GM12878 (cell line): ENCODE measurements at regions not wholly inside any gene's neighbourhood (a gene's known extent, or its start where the extent isn't known, plus 50 kb on each side); places are given as distances from the start of the nearest gene placed in this dataset.
A peak's percentile ranks its signal among the peaks of the same experiment; 100 is the strongest.

Experiments used
- JUNB ChIP-seq: IDR thresholded peaks from 2 replicates; pipeline ENCODE4 v1.6.1; 2016; ENCODE audit warnings: antibody characterized with exemption, mild to moderate bottlenecking
- POLR2A ChIP-seq: IDR thresholded peaks from 2 replicates; pipeline ENCODE4 v1.6.1; 2011; ENCODE audit warnings: low read depth, mild to moderate bottlenecking, low read length
- POLR2AphosphoS5 ChIP-seq: IDR thresholded peaks from 2 replicates; pipeline ENCODE4 v1.6.1; 2011; ENCODE audit warnings: mild to moderate bottlenecking, low read length, inconsistent platforms
- RAD51 ChIP-seq: fragments of 450-650 bp; IDR thresholded peaks from 2 replicates; pipeline ENCODE4 v1.6.1; 2016; ENCODE audit warnings: moderate library complexity, mild to moderate bottlenecking, inconsistent platforms
- TF ChIP-seq, protein P1 (sequence below), 3 experiments: IDR thresholded peaks in 2 of 3; conservative IDR thresholded peaks in 1 of 3; 2 replicates each; pipeline ENCODE4 v1.5.1; 2011; ENCODE audit warnings: low read depth in 3 of 3, low read length in 3 of 3, mild to moderate bottlenecking in 3 of 3, control low read depth in 2 of 3, moderate library complexity in 2 of 3, inconsistent platforms in 1 of 3, mixed read lengths in 1 of 3; ENCODE audit not compliant: control insufficient read depth in 2 of 3, insufficient read depth in 1 of 3; ENCODE audit errors: extremely low read depth in 1 of 3
- TF ChIP-seq, protein P2 (sequence below): IDR thresholded peaks from 2 replicates; pipeline ENCODE4 v1.6.1; 2011; ENCODE audit warnings: low read depth, mild to moderate bottlenecking, low read length, moderate library complexity, borderline replicate concordance; ENCODE audit errors: extremely low read depth
- TF ChIP-seq, protein P3 (sequence below): IDR thresholded peaks from 2 replicates; pipeline ENCODE4 v1.6.1; 2012; ENCODE audit warnings: improper control_type of control experiment, low read depth, low read length; ENCODE audit not compliant: insufficient replicate concordance
- TF ChIP-seq, protein P4 (sequence below): IDR thresholded peaks from 2 replicates; pipeline ENCODE4 v1.6.1; 2011; ENCODE audit warnings: borderline replicate concordance, low read depth, mild to moderate bottlenecking, moderate library complexity, low read length; ENCODE audit not compliant: insufficient read depth, poor library complexity, severe bottlenecking
- TF ChIP-seq, protein P5 (sequence below): fragments of 450-650 bp; IDR thresholded peaks from 2 replicates; pipeline ENCODE4 v1.6.1; 2017; ENCODE audit warnings: mild to moderate bottlenecking
- TF ChIP-seq, protein P6 (sequence below): fragments of 450-650 bp; IDR thresholded peaks from 2 replicates; pipeline ENCODE4 v1.6.1; 2018; ENCODE audit warnings: mild to moderate bottlenecking, low read depth, moderate library complexity; ENCODE audit not compliant: partially characterized antibody

DNA sequence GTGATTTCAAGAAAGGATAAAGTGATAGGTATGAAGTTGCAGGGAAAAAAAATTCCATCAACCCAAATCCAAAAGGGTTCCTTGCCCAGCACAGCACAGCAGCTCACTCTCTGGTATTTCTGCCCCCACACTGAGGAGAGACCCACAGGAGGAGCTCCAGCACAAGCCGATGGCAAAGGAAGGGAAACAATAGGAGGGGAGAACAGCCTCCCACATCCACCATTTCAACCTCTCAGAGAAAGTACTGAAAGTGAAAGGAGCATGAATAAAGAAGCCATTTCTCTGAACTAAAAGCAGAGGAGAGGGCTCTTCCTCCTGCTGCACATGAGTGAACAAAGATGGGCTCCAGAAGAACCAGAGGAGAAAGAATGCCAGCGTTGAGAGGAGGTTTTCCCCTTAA is 54.9 kb upstream of the ZSWIM6 start:
- TF ChIP-seq, protein P1, sequence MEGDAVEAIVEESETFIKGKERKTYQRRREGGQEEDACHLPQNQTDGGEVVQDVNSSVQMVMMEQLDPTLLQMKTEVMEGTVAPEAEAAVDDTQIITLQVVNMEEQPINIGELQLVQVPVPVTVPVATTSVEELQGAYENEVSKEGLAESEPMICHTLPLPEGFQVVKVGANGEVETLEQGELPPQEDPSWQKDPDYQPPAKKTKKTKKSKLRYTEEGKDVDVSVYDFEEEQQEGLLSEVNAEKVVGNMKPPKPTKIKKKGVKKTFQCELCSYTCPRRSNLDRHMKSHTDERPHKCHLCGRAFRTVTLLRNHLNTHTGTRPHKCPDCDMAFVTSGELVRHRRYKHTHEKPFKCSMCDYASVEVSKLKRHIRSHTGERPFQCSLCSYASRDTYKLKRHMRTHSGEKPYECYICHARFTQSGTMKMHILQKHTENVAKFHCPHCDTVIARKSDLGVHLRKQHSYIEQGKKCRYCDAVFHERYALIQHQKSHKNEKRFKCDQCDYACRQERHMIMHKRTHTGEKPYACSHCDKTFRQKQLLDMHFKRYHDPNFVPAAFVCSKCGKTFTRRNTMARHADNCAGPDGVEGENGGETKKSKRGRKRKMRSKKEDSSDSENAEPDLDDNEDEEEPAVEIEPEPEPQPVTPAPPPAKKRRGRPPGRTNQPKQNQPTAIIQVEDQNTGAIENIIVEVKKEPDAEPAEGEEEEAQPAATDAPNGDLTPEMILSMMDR (IDR thresholded peaks at IDR 0.05 in 2 of 3, conservative IDR thresholded peaks at IDR 0.05 in 1 of 3; ENCODE audit: control insufficient read depth in 2 of 3, extremely low read depth in 1 of 3, insufficient read depth in 1 of 3, low read depth in 3 of 3, low read length in 3 of 3): peak in 2 of 3 experiments; percentile 11 to 20; a peak in 2 of 6 replicates
- TF ChIP-seq, protein P2, sequence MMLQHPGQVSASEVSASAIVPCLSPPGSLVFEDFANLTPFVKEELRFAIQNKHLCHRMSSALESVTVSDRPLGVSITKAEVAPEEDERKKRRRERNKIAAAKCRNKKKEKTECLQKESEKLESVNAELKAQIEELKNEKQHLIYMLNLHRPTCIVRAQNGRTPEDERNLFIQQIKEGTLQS: no peak
- no peak for TF ChIP-seq POLR2A
- TF ChIP-seq, protein P3, sequence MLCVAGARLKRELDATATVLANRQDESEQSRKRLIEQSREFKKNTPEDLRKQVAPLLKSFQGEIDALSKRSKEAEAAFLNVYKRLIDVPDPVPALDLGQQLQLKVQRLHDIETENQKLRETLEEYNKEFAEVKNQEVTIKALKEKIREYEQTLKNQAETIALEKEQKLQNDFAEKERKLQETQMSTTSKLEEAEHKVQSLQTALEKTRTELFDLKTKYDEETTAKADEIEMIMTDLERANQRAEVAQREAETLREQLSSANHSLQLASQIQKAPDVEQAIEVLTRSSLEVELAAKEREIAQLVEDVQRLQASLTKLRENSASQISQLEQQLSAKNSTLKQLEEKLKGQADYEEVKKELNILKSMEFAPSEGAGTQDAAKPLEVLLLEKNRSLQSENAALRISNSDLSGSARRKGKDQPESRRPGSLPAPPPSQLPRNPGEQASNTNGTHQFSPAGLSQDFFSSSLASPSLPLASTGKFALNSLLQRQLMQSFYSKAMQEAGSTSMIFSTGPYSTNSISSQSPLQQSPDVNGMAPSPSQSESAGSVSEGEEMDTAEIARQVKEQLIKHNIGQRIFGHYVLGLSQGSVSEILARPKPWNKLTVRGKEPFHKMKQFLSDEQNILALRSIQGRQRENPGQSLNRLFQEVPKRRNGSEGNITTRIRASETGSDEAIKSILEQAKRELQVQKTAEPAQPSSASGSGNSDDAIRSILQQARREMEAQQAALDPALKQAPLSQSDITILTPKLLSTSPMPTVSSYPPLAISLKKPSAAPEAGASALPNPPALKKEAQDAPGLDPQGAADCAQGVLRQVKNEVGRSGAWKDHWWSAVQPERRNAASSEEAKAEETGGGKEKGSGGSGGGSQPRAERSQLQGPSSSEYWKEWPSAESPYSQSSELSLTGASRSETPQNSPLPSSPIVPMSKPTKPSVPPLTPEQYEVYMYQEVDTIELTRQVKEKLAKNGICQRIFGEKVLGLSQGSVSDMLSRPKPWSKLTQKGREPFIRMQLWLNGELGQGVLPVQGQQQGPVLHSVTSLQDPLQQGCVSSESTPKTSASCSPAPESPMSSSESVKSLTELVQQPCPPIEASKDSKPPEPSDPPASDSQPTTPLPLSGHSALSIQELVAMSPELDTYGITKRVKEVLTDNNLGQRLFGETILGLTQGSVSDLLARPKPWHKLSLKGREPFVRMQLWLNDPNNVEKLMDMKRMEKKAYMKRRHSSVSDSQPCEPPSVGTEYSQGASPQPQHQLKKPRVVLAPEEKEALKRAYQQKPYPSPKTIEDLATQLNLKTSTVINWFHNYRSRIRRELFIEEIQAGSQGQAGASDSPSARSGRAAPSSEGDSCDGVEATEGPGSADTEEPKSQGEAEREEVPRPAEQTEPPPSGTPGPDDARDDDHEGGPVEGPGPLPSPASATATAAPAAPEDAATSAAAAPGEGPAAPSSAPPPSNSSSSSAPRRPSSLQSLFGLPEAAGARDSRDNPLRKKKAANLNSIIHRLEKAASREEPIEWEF: no peak
- TF ChIP-seq, protein P4, sequence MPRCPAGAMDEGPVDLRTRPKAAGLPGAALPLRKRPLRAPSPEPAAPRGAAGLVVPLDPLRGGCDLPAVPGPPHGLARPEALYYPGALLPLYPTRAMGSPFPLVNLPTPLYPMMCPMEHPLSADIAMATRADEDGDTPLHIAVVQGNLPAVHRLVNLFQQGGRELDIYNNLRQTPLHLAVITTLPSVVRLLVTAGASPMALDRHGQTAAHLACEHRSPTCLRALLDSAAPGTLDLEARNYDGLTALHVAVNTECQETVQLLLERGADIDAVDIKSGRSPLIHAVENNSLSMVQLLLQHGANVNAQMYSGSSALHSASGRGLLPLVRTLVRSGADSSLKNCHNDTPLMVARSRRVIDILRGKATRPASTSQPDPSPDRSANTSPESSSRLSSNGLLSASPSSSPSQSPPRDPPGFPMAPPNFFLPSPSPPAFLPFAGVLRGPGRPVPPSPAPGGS: no peak
- no peak for TF ChIP-seq JUNB
- TF ChIP-seq, protein P5, sequence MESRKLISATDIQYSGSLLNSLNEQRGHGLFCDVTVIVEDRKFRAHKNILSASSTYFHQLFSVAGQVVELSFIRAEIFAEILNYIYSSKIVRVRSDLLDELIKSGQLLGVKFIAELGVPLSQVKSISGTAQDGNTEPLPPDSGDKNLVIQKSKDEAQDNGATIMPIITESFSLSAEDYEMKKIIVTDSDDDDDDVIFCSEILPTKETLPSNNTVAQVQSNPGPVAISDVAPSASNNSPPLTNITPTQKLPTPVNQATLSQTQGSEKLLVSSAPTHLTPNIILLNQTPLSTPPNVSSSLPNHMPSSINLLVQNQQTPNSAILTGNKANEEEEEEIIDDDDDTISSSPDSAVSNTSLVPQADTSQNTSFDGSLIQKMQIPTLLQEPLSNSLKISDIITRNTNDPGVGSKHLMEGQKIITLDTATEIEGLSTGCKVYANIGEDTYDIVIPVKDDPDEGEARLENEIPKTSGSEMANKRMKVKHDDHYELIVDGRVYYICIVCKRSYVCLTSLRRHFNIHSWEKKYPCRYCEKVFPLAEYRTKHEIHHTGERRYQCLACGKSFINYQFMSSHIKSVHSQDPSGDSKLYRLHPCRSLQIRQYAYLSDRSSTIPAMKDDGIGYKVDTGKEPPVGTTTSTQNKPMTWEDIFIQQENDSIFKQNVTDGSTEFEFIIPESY: no peak
- no peak for TF ChIP-seq POLR2AphosphoS5
- TF ChIP-seq RAD51: no peak
- TF ChIP-seq, protein P6, sequence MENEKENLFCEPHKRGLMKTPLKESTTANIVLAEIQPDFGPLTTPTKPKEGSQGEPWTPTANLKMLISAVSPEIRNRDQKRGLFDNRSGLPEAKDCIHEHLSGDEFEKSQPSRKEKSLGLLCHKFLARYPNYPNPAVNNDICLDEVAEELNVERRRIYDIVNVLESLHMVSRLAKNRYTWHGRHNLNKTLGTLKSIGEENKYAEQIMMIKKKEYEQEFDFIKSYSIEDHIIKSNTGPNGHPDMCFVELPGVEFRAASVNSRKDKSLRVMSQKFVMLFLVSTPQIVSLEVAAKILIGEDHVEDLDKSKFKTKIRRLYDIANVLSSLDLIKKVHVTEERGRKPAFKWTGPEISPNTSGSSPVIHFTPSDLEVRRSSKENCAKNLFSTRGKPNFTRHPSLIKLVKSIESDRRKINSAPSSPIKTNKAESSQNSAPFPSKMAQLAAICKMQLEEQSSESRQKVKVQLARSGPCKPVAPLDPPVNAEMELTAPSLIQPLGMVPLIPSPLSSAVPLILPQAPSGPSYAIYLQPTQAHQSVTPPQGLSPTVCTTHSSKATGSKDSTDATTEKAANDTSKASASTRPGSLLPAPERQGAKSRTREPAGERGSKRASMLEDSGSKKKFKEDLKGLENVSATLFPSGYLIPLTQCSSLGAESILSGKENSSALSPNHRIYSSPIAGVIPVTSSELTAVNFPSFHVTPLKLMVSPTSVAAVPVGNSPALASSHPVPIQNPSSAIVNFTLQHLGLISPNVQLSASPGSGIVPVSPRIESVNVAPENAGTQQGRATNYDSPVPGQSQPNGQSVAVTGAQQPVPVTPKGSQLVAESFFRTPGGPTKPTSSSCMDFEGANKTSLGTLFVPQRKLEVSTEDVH: no peak
